ENCODE measurements at regions not wholly inside any gene's neighbourhood (a gene's known extent, or its start where the extent isn't known, plus 50 kb on each side); places are given as distances from the start of the nearest gene placed in this dataset.

DNA sequence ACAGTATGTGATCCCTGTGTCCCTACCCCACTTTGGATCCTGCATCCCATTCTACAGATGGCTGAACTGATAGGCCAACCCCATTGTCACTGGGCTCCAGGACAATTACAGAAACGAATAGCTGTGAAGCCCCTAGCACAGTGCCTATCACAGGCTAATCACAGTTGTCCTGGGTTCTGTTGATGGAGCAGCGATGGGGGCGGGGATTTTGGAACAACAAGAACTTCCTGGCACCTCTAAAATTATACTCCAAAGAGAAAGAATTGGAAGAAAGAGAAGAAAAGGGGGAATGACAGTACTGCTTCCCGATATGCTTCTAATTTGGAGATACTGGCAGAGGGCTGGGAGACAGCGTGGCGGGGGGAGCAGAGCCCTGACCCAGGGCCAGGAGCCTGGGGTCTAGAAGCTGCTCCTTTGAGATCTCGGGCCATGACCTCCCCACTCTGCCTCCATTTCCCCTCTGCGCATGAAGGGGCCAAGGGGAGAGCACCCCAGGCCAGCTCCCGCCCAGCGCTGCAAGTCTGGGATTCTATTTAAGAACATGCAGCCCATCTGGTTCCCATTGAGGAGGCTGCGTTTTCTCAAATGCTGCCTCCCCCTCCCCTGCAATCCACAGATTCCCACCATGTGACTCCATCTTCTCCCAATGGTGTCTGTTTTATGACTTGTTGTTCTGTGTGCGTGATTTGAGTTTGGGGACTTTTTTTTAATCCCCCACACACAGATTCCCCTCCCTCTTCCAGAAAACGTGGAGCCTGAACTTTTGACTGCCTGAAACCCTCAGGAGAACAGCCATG, 202.7 kb downstream of the CYP26B1 start:
- Histone ChIP-seq H3K4me3 (replicated peaks; ENCODE audit: insufficient read depth, low read length) (no peak overlapping the region), H3K27ac (replicated peaks) (no peak overlapping the region), H3K27me3 (ENCODE audit: insufficient read depth, poor library complexity, severe bottlenecking) (no peaks in the 10 kb centered on the region)
- DNase-seq (ENCODE audit: low read depth in 1 of 2, low spot score in 1 of 2): no peak
- TF ChIP-seq SPI1 (IDR thresholded peaks at IDR 0.05; ENCODE audit: borderline replicate concordance, low read depth) (no peak), GABPA (IDR thresholded peaks at IDR 0.05; ENCODE audit: low read depth) (no peak), POLR2AphosphoS5 (IDR thresholded peaks at IDR 0.05; ENCODE audit: low read depth) (no peak)
- TF ChIP-seq, protein P1, sequence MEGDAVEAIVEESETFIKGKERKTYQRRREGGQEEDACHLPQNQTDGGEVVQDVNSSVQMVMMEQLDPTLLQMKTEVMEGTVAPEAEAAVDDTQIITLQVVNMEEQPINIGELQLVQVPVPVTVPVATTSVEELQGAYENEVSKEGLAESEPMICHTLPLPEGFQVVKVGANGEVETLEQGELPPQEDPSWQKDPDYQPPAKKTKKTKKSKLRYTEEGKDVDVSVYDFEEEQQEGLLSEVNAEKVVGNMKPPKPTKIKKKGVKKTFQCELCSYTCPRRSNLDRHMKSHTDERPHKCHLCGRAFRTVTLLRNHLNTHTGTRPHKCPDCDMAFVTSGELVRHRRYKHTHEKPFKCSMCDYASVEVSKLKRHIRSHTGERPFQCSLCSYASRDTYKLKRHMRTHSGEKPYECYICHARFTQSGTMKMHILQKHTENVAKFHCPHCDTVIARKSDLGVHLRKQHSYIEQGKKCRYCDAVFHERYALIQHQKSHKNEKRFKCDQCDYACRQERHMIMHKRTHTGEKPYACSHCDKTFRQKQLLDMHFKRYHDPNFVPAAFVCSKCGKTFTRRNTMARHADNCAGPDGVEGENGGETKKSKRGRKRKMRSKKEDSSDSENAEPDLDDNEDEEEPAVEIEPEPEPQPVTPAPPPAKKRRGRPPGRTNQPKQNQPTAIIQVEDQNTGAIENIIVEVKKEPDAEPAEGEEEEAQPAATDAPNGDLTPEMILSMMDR (IDR thresholded peaks at IDR 0.05; ENCODE audit: insufficient read depth, low read length): no peak
- TF ChIP-seq, protein P2, sequence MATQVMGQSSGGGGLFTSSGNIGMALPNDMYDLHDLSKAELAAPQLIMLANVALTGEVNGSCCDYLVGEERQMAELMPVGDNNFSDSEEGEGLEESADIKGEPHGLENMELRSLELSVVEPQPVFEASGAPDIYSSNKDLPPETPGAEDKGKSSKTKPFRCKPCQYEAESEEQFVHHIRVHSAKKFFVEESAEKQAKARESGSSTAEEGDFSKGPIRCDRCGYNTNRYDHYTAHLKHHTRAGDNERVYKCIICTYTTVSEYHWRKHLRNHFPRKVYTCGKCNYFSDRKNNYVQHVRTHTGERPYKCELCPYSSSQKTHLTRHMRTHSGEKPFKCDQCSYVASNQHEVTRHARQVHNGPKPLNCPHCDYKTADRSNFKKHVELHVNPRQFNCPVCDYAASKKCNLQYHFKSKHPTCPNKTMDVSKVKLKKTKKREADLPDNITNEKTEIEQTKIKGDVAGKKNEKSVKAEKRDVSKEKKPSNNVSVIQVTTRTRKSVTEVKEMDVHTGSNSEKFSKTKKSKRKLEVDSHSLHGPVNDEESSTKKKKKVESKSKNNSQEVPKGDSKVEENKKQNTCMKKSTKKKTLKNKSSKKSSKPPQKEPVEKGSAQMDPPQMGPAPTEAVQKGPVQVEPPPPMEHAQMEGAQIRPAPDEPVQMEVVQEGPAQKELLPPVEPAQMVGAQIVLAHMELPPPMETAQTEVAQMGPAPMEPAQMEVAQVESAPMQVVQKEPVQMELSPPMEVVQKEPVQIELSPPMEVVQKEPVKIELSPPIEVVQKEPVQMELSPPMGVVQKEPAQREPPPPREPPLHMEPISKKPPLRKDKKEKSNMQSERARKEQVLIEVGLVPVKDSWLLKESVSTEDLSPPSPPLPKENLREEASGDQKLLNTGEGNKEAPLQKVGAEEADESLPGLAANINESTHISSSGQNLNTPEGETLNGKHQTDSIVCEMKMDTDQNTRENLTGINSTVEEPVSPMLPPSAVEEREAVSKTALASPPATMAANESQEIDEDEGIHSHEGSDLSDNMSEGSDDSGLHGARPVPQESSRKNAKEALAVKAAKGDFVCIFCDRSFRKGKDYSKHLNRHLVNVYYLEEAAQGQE (IDR thresholded peaks at IDR 0.05; ENCODE audit: insufficient replicate concordance, low read depth): no peak

DNA sequence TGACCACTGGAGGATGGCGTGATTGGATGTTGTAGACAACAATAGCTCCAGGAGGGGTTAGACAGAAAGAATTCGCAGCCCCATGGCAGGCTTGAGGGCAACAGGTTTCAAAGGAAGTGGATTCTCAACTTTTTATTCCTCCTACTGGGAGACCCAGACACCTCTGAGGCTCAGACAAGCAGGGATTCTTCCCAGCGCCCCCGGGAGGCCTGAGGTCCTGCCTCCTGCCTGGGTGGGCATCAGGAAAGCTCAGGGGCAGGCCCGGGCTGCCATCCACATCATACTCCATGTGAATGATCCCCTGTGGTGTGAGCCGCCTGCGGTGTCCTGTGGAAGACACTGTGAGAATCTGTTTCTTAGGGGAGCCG, 203.5 kb downstream of the CYP26B1 start:
- TF ChIP-seq SPI1 (IDR thresholded peaks at IDR 0.05; ENCODE audit: borderline replicate concordance, low read depth): no peak
- no peak for TF ChIP-seq POLR2AphosphoS5 (IDR thresholded peaks at IDR 0.05; ENCODE audit: low read depth)
- TF ChIP-seq GABPA (IDR thresholded peaks at IDR 0.05; ENCODE audit: low read depth): no peak
- TF ChIP-seq, protein P1 (IDR thresholded peaks at IDR 0.05; ENCODE audit: insufficient read depth, low read length): no peak
- TF ChIP-seq, protein P2 (IDR thresholded peaks at IDR 0.05; ENCODE audit: insufficient replicate concordance, low read depth): no peak
- H3K27me3 ChIP-seq (ENCODE audit: insufficient read depth, poor library complexity, severe bottlenecking): no peaks in the 10 kb centered on the region
- DNase-seq (ENCODE audit: low read depth in 1 of 2, low spot score in 1 of 2): no peak
- no peak overlapping the region for H3K27ac ChIP-seq (replicated peaks)
- no peak overlapping the region for H3K4me3 ChIP-seq (replicated peaks; ENCODE audit: insufficient read depth, low read length)

DNA sequence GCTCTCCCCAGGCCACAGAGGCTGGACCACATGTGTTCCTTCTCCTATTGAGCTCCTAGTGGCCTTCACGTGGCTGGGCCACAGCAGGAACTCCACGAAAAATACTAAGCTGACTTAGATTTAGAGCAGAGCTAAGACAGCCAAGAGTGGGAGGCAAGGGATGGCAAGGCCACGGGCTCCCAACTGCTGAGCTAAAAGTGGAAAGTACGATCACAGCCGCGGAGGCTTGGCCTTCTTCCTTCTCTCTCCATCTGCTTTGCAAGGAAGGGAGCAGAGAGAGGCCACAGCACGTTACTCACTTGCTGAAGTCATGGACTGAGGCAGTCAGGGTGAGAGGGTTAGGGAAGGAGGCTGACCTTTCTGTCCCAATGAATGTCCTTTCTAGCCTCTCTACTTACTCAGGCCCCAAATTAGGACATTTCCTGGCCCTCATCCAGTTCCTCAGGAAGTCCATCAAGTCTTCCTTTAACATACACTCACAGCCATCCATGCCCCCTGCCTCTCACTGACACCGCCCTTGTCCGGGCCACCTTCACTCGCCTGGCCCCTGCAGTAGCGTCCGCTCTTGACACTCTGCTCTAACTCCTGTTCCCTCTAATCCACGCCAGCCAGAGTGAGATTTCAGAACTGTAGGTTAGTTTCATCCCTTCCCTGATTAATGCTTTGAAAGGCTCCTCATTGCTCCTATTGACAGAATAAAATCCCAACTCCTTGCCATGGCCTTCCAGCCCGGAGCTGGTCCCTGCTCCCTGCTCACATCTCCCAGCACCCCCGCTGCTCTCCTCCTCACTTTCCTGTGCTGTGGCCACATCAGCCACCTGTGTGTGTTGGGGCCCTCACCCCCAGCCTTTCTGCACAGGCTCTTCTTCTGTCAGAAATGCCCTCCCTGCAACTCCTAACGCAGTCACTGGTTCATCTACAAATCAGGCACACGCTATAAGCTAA, 204.2 kb downstream of the CYP26B1 start:
- Histone ChIP-seq H3K4me3 (replicated peaks; ENCODE audit: insufficient read depth, low read length) (no peak overlapping the region), H3K27ac (replicated peaks) (no peak overlapping the region), H3K27me3 (ENCODE audit: insufficient read depth, poor library complexity, severe bottlenecking) (no peaks in the 10 kb centered on the region)
- DNase-seq (ENCODE audit: low read depth in 1 of 2, low spot score in 1 of 2): no peak
- TF ChIP-seq GABPA (IDR thresholded peaks at IDR 0.05; ENCODE audit: low read depth): no peak
- TF ChIP-seq, protein P1 (IDR thresholded peaks at IDR 0.05; ENCODE audit: insufficient read depth, low read length): no peak
- no peak for TF ChIP-seq POLR2AphosphoS5 (IDR thresholded peaks at IDR 0.05; ENCODE audit: low read depth)
- TF ChIP-seq SPI1 (IDR thresholded peaks at IDR 0.05; ENCODE audit: borderline replicate concordance, low read depth): no peak
- TF ChIP-seq, protein P2 (IDR thresholded peaks at IDR 0.05; ENCODE audit: insufficient replicate concordance, low read depth): no peak

All from HL-60 (cell line).